ENCODE measurements at regions not wholly inside any gene's neighbourhood (a gene's known extent, or its start where the extent isn't known, plus 50 kb on each side); places are given as distances from the start of the nearest gene placed in this dataset.
"Not testable (repeated sequence)": the region's sequence is repeated elsewhere in the genome, so short reads cannot be mapped to it uniquely, and the experiment has no call there.

GRCh38 chr17:28258347-28258887, 60.6 kb upstream of the TMEM97 start:
- DNase-seq (ENCODE audit: low read depth) = no peak
- no peak overlapping the region for H3K4me3 ChIP-seq (ENCODE audit: low read depth, low read length)
- TF ChIP-seq CTCF (conservative IDR thresholded peaks at IDR 0.05; ENCODE audit: low read depth, low read length) = no peak

DNA sequence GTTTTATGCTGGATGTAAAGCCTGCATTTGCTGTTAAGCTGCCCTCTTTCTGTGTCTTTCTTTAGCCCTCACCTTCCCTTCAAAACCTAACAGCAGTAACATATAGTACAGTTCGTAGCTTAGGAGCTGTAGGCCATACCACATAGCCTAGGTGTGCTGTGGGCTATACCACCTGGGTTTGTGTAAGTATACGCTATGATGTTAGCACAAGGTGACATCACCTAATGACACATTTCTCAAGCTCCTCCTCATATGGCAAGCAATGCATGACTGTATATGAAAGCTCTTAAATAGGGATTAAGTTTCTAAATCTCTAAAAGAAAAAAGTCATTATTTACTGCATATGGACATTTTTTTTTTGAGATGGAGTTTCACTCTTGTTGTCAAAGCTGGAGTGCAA, 57.8 kb upstream of the TMEM97 start:
- DNase-seq (ENCODE audit: low read depth) = no peak
- no peak for TF ChIP-seq CTCF (conservative IDR thresholded peaks at IDR 0.05; ENCODE audit: low read depth, low read length)
- no peak overlapping the region for H3K4me3 ChIP-seq (ENCODE audit: low read depth, low read length)

GRCh38 chr17:28262123-28262745, 56.8 kb upstream of the TMEM97 start:
- not testable (repeated sequence) for DNase-seq (ENCODE audit: low read depth); H3K4me3 ChIP-seq (ENCODE audit: low read depth, low read length)

GRCh38 chr17:28264902-28265548, 54.0 kb upstream of the TMEM97 start:
- not testable (repeated sequence) for H3K4me3 ChIP-seq (ENCODE audit: low read depth, low read length); DNase-seq (ENCODE audit: low read depth)

DNA sequence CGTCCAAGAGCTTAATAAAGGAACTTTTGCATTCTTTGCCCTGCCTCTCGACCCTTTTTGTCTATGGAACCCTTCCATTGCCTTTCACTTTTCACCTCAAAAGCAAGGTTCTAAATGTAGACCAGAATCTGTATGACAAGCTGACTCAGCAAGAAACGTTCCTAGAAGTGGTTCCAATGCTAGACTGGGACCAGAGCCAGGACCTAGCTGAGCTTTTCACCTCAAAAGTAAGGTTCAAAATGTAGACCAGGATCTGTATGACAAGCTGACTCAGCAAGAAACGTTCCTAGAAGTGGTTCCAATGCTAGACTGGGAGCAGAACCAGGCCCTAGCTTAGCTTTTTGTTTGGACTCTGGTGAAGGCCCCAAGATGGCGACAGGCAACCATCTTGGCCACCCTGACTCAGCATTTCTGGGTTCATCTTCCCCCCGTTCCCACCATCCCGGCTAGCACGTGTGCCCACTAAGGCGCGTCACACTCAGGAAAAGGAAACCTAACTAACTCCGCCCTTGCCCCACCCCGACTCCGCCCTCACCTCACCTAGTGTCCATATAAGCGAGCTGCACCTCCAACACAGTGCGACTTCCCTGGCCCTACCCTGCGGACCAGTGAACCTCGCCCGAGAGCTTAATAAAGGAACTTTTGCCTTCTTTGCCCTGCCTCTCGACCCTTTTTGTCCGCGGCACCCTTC, 53.0 kb upstream of the TMEM97 start:
- not testable (repeated sequence) for DNase-seq (ENCODE audit: low read depth); H3K4me3 ChIP-seq (ENCODE audit: low read depth, low read length)

GRCh38 chr17:28266547-28266920, 52.5 kb upstream of the TMEM97 start:
- not testable (repeated sequence) for H3K4me3 ChIP-seq (ENCODE audit: low read depth, low read length); DNase-seq (ENCODE audit: low read depth)

DNA sequence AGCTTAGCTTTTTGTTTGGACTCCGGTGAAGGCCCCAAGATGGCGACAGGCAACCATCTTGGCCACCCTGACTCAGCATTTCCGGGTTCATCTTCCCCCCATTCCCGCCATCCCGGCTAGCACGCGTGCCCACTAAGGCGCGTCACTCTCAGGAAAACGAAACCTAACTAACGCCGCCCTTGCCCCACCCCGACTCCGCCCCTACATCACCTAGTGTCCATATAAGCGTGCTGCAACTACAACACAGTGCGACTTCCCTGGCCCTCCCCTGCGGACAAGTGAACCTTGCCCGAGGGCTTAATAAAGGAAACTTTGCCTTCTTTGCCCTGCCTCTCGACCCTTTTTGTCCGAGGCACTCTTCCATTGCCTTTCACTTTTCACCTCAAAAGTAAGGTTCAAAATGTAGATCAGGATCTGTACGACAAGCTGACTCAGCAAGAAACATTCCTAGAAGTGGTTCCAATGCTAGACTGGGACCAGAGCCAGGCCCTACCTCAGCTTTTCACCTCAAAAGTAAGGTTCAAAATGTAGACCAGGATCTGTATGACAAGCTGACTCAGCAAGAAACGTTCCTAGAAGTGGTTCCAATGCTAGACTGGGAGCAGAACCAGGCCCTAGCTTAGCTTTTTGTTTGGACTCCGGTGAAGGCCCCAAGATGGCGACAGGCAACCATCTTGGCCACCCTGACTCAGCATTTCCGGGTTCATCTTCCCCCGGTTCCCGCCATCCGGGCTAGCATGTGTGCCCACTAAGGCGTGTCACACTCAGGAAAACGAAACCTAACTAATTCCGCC, 51.9 kb upstream of the TMEM97 start:
- not testable (repeated sequence) for H3K4me3 ChIP-seq (ENCODE audit: low read depth, low read length); DNase-seq (ENCODE audit: low read depth)

DNA sequence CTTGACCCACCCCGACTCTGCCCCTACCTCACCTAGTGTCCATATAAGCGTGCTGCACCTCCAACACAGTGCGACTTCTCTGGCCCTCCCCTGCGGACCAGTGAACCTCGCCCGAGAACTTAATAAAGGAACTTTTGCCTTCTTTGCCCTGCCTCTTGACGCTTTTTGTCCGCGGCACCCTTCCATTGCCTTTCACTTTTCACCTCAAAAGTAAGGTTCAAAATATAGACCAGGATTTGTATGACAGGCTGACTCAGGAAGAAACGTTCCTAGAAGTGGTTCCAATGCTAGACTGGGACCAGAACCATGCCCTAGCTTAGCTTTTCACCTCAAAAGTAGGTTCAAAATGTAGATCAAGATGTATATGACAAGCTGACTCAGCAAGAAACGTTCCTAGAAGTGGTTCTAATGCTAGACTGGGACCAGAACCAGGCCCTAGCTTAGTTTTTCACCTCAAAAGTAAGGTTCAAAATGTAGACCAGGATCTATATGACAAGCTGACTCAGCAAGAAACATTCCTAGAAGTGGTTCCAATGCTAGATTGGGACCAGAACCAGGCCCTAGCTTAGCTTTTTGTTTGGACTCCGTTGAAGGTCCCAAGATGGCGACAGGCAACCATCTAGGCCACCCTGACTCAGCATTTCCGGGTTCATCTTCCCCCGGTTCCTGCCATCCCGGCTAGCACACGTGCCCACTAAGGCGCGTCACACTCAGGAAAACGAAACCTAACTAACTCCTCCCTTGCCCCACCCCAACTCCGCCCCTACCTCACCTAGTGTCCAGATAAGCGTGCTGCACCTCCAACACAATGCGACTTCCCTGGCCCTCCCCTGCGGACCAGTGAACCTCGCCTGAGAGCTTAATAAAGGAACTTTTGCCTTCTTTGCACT, 51.0 kb upstream of the TMEM97 start:
- no peak for TF ChIP-seq CTCF (conservative IDR thresholded peaks at IDR 0.05; ENCODE audit: low read depth, low read length)
- H3K4me3 ChIP-seq (ENCODE audit: low read depth, low read length) = no peak overlapping the region
- DNase-seq (ENCODE audit: low read depth) = no peak

All from choroid plexus epithelial cell (primary cell).